Keratinocyte (primary cell): ENCODE measurements at regions not wholly inside any gene's neighbourhood (a gene's known extent, or its start where the extent isn't known, plus 50 kb on each side); places are given as distances from the start of the nearest gene placed in this dataset.

Experiments
- DNase-seq: peaks from one replicate; pipeline ENCODE4 v3.0.0-alpha.2; 2011; ENCODE audit warnings: low read depth, missing footprints, low spot score
- FAIRE-seq: peaks from 2 replicates; lab custom pipeline; 2011; peaks lifted over from hg19 to GRCh38; lab: Jason Lieb, UNC
- H2AFZ ChIP-seq: 2 replicates; pipeline ENCODE4 v1.6.0; 2012; ENCODE audit warnings: low read length, control low read depth, inconsistent platforms; ENCODE audit not compliant: control insufficient read depth
- H3K27ac ChIP-seq: 2 replicates; pipeline ENCODE4 v1.5.1; 2011; ENCODE audit warnings: low read length; ENCODE audit not compliant: control insufficient read depth, insufficient read depth
- H3K27me3 ChIP-seq: 3 replicates; pipeline ENCODE4 v1.6.0; 2011; ENCODE audit warnings: low read length; ENCODE audit not compliant: control insufficient read depth, insufficient read depth; ENCODE audit errors: extremely low read depth
- H3K36me3 ChIP-seq, 2 experiments: 2 replicates in 1 of 2; 3 replicates in 1 of 2; pipeline ENCODE4 v1.5.1; 2011; ENCODE audit warnings: low read length in 2 of 2, mild to moderate bottlenecking in 1 of 2; ENCODE audit not compliant: control insufficient read depth in 2 of 2, insufficient read depth in 2 of 2; ENCODE audit errors: extremely low read depth in 1 of 2
- H3K4me1 ChIP-seq: 3 replicates; pipeline ENCODE4 v1.5.1; 2011; ENCODE audit warnings: low read length; ENCODE audit not compliant: control insufficient read depth, insufficient read depth; ENCODE audit errors: extremely low read depth
- H3K4me2 ChIP-seq: 3 replicates; pipeline ENCODE4 v1.6.0; 2011; ENCODE audit warnings: low read depth, low read length; ENCODE audit not compliant: control insufficient read depth, insufficient read depth; ENCODE audit errors: extremely low read depth
- H3K4me3 ChIP-seq, 3 experiments: fragments of 200-600 bp in 1 of 3; sonication (generic) in 1 of 3; 2 replicates in 2 of 3; 3 replicates in 1 of 3; pipeline ENCODE4 v1.5.1; 2011 to 2016; ENCODE audit warnings: low read length in 3 of 3, mild to moderate bottlenecking in 3 of 3, control low read depth in 2 of 3, inconsistent platforms in 1 of 3, low read depth in 1 of 3, mixed read lengths in 1 of 3, mixed run types in 1 of 3, moderate library complexity in 1 of 3; ENCODE audit not compliant: control insufficient read depth in 2 of 3, insufficient read depth in 2 of 3; ENCODE audit errors: extremely low read depth in 1 of 3
- H3K79me2 ChIP-seq: 2 replicates; pipeline ENCODE4 v1.6.0; 2012; ENCODE audit warnings: low read length; ENCODE audit not compliant: control insufficient read depth, insufficient read depth
- H3K9ac ChIP-seq: 3 replicates; pipeline ENCODE4 v1.6.0; 2011; ENCODE audit warnings: low read length; ENCODE audit not compliant: control insufficient read depth, insufficient read depth; ENCODE audit errors: extremely low read depth
- H3K9me1 ChIP-seq: 3 replicates; pipeline ENCODE4 v1.6.0; 2011; ENCODE audit warnings: low read length; ENCODE audit not compliant: control insufficient read depth, insufficient read depth; ENCODE audit errors: extremely low read depth
- H3K9me3 ChIP-seq: 2 replicates; pipeline ENCODE4 v1.5.1; 2012; ENCODE audit warnings: low read depth, low read length; ENCODE audit not compliant: control insufficient read depth
- H4K20me1 ChIP-seq: 3 replicates; pipeline ENCODE4 v1.6.0; 2011; ENCODE audit warnings: low read length; ENCODE audit not compliant: control insufficient read depth, insufficient read depth; ENCODE audit errors: extremely low read depth
- CTCF ChIP-seq, 3 experiments: IDR thresholded peaks in 1 of 3; conservative IDR thresholded peaks in 1 of 3; optimal IDR thresholded peaks in 1 of 3; 2 replicates in 2 of 3; 3 replicates in 1 of 3; pipeline versions ENCODE3 to v1.5.1; 2011; ENCODE audit warnings: low read length in 3 of 3, mild to moderate bottlenecking in 3 of 3, moderate library complexity in 2 of 3, control low read depth in 1 of 3, inconsistent platforms in 1 of 3; ENCODE audit not compliant: insufficient read depth in 2 of 3; ENCODE audit errors: extremely low read depth in 1 of 3
- EZH2 ChIP-seq: IDR thresholded peaks from one replicate; pipeline ENCODE4 v1.6.1; 2012; ENCODE audit warnings: inconsistent platforms, mild to moderate bottlenecking, low read length, moderate library complexity
- dilution Hi-C: fragments of 300-500 bp; cut with MboI; formaldehyde crosslinking; loops from one replicate; pipeline ENCODE4 v1.7.0; 2020; ENCODE audit warnings: low sequenced_read_pairs; ENCODE audit not compliant: extremely low pct_ligation_motif_present

GRCh38 chr11:80773919-80774318 is 1333.1 kb upstream of the TENM4 start:
- H3K9ac ChIP-seq, result no peak overlapping the region
- no peaks in the 10 kb centered on the region for H3K4me1 ChIP-seq
- no peaks in the 10 kb centered on the region for H3K9me1 ChIP-seq
- no peak overlapping the region for H3K4me2 ChIP-seq
- no peaks in the 10 kb centered on the region for H3K9me3 ChIP-seq
- H3K79me2 ChIP-seq, result no peaks in the 10 kb centered on the region
- no peaks in the 10 kb centered on the region for H3K36me3 ChIP-seq
- H2AFZ ChIP-seq, result no peak overlapping the region
- H3K4me3 ChIP-seq, result no peak overlapping the region
- dilution Hi-C loops, result no loop called here
- TF ChIP-seq EZH2, result no peak
- no peak for TF ChIP-seq CTCF (optimal IDR thresholded peaks at IDR 0.05 in 1 of 3, IDR thresholded peaks at IDR 0.05 in 1 of 3, conservative IDR thresholded peaks at IDR 0.05 in 1 of 3; ENCODE audit: extremely low read depth in 1 of 3, insufficient read depth in 2 of 3, low read length in 3 of 3)
- H4K20me1 ChIP-seq, result no peaks in the 10 kb centered on the region
- no peak for FAIRE-seq
- H3K27me3 ChIP-seq, result no peaks in the 10 kb centered on the region
- H3K27ac ChIP-seq, result no peak overlapping the region
- DNase-seq, result no peak

GRCh38 chr11:80771017-80771416 is 1330.2 kb upstream of the TENM4 start:
- Histone ChIP-seq H3K4me2 (no peak overlapping the region), H3K36me3 (no peaks in the 10 kb centered on the region), H3K9ac (no peak overlapping the region), H3K27me3 (no peaks in the 10 kb centered on the region), H3K27ac (no peak overlapping the region), H3K79me2 (no peaks in the 10 kb centered on the region), H4K20me1 (no peaks in the 10 kb centered on the region), H3K9me1 (no peaks in the 10 kb centered on the region), H3K4me3 (no peak overlapping the region), H3K4me1 (no peaks in the 10 kb centered on the region), H3K9me3 (no peaks in the 10 kb centered on the region), H2AFZ (no peak overlapping the region)
- no peak for FAIRE-seq
- dilution Hi-C loops, result no loop called here
- TF ChIP-seq EZH2 (no peak), CTCF (optimal IDR thresholded peaks at IDR 0.05 in 1 of 3, IDR thresholded peaks at IDR 0.05 in 1 of 3, conservative IDR thresholded peaks at IDR 0.05 in 1 of 3; ENCODE audit: extremely low read depth in 1 of 3, insufficient read depth in 2 of 3, low read length in 3 of 3) (no peak)
- no peak for DNase-seq
